Mesodermal cell (in vitro differentiated cells): ENCODE measurements at regions not wholly inside any gene's neighbourhood (a gene's known extent, or its start where the extent isn't known, plus 50 kb on each side); places are given as distances from the start of the nearest gene placed in this dataset.
"Not testable (repeated sequence)": the region's sequence is repeated elsewhere in the genome, so short reads cannot be mapped to it uniquely, and the experiment has no call there.

Experiments
- H3K27ac ChIP-seq: 2 replicates; pipeline ENCODE4 v1.7.0; 2013; ENCODE audit warnings: mild to moderate bottlenecking, low read depth, low read length, moderate library complexity; ENCODE audit not compliant: severe bottlenecking
- H3K36me3 ChIP-seq: 2 replicates; pipeline ENCODE4 v1.7.1; 2013; ENCODE audit warnings: mild to moderate bottlenecking, low read length, moderate library complexity; ENCODE audit not compliant: control insufficient read depth, insufficient read depth
- H3K4me1 ChIP-seq: one replicate; pipeline ENCODE4 v1.7.1; 2013; ENCODE audit warnings: mild to moderate bottlenecking, low read length; ENCODE audit not compliant: insufficient read depth, control insufficient read depth, poor library complexity, severe bottlenecking
- H3K4me3 ChIP-seq: 2 replicates; pipeline ENCODE4 v1.7.0; 2013; ENCODE audit warnings: low read length, control low read depth, mild to moderate bottlenecking; ENCODE audit not compliant: insufficient read depth, poor library complexity, severe bottlenecking; ENCODE audit errors: extremely low read depth
- H3K9me3 ChIP-seq: 2 replicates; pipeline ENCODE4 v1.7.1; 2013; ENCODE audit warnings: mild to moderate bottlenecking, low read length, moderate library complexity; ENCODE audit not compliant: control insufficient read depth
- WGBS, 2 experiments: methylation state at CpG; one replicate each; pipeline ENCODE4 v1.1.5; 2013; ENCODE audit warnings: missing lambda C conversion rate in 2 of 2; ENCODE audit not compliant: insufficient coverage in 2 of 2; 5-methylcytosine and 5-hydroxymethylcytosine counted together

DNA sequence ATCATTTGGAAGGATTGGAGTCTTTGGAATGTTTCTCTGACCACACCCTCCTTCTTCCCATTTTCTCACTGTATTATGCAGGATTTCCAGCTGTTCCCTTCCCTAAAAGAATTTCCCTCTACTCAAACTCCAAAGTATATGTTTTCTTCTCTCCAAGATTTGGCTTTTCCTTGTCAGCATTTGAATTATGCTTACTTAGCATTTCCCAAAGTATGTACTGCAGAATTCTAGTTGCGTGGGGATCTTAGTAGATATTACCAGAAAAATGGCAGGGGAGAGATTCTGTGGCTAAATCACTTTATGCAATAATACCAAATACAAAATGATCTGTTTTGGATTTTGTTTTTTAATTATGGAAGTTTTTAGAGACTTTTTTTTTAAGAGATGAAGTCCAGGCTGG, 142.3 kb downstream of the OR4C45 start:
- WGBS, 2 experiments = no CpG with 5 or more reads among the region's 1 CpG
- no peak overlapping the region for H3K27ac ChIP-seq
- peaks cover 33% of the 10 kb centered on the region for H3K9me3 ChIP-seq
- H3K36me3 ChIP-seq = no peaks in the 10 kb centered on the region
- H3K4me1 ChIP-seq = no peaks in the 10 kb centered on the region
- H3K4me3 ChIP-seq = no peak overlapping the region

DNA sequence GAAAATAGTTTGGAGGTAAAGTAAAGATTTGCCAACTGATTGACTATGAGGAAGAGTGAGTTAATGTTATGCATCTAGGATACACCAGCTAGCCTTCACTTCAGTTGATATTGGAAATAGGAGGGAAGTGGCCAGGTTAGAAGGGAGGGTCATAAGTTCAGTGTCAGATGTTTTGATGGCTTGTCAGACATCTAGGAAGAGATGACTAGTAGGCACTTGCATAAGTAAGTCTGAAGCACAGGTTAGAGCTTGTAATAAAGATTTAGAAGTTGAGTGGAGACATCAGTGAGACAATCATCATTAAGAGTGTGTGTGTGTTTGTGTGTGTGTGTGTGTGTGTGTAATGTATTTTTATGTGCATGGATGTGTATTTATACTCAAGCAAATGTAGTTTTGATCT, 146.1 kb downstream of the OR4C45 start:
- Histone ChIP-seq H3K27ac (no peak overlapping the region), H3K4me3 (no peak overlapping the region), H3K4me1 (no peaks in the 10 kb centered on the region), H3K36me3 (no peaks in the 10 kb centered on the region), H3K9me3 (peaks cover 37% of the 10 kb centered on the region)

DNA sequence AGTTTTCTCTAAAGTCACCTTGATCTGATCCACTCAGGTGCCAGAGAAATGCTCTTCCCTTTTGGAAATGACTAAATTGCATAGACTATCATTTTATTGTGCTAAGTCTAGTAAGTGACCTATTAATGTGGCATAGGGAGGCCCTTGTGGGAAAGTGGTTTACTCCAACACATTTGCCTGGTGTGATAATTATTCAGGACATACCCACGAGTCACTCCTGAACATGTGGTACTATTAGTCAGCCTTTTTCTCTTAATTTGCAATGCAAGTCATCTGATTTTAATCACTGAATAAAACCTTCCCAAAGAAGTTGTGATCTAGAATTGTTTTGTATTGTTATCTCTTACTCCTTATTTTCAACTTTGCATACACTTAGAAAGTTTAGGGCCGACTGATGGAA, 148.7 kb downstream of the OR4C45 start:
- no peak overlapping the region for H3K4me3 ChIP-seq
- peaks cover 35% of the 10 kb centered on the region for H3K9me3 ChIP-seq
- no peak overlapping the region for H3K27ac ChIP-seq
- H3K4me1 ChIP-seq = no peaks in the 10 kb centered on the region
- no peaks in the 10 kb centered on the region for H3K36me3 ChIP-seq
- WGBS, 2 experiments = no CpG with 5 or more reads among the region's 2 CpGs

DNA sequence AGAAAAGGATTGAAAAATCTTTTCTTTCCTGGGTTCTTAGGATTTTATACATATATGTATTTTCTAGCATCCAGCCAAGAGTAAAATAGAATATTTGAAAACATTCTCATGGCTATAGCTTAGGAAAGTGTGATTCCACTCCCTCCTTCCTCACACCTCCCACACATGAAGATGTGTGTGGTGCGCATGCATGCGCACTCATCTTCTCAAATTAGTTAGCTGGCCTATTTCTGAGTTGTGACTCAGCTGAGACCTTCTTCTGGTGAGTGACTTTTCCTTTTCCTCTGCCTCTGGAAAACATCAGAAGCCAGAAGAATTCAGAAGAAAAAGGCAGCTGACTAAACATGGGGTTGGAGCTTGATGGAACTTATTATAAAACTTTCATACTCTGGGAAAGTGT, 149.8 kb downstream of the OR4C45 start:
- Histone ChIP-seq H3K36me3 (no peaks in the 10 kb centered on the region), H3K4me3 (no peak overlapping the region), H3K4me1 (no peaks in the 10 kb centered on the region), H3K9me3 (peaks cover 39% of the 10 kb centered on the region), H3K27ac (no peak overlapping the region)
- WGBS, 2 experiments = 100% methylated on average over 1 of the region's 2 CpGs; no CpG with 5 or more reads in 1 of the 2 experiments

DNA sequence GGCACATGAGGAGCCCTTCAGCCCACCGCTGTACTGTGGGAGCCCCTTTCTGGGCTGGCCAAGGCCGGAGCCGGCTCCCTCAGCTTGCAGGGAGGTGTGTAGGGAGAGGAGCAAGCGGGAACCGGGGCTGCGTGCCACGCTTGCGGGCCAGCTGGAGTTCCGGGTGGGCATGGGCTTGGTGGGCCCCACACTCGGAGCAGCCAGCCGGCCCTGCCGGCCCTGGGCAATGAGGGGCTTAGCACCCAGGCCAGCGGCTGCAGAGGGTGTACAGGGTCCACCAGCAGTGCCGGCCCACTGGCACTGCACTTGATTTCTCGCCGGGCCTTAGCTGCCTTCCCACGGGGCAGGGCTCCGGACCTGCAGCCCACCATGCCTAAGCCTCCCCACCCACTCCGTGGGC, 150.5 kb downstream of the OR4C45 start:
- not testable (repeated sequence) for H3K27ac ChIP-seq, H3K4me3 ChIP-seq, H3K4me1 ChIP-seq, H3K36me3 ChIP-seq
- peaks cover 45% of the 10 kb centered on the region for H3K9me3 ChIP-seq
- WGBS, 2 experiments = 79 to 88% methylated on average over 7 to 19 of the region's 19 CpGs

DNA sequence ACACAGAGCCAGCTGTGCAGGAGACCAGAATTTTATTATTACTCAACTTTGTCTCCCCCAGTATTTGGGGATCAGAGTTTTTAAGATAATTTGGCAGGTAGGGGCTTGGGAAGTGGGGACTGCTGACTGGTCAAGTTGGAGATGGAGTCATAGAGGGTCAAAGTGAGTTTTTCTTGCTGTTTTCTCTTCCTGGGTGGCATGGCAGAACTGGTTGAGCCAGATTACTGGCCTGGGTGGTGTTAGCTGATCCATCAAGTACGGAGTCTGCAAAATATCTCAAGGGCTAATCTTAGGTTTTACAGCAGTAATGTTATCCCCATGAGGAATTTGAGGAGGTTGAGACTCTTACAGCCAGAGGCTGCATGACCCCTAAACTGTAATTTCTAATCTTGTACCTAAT, 153.5 kb downstream of the OR4C45 start:
- H3K4me3 ChIP-seq = no peak overlapping the region
- H3K27ac ChIP-seq = no peak overlapping the region
- H3K36me3 ChIP-seq = no peaks in the 10 kb centered on the region
- H3K4me1 ChIP-seq = no peaks in the 10 kb centered on the region
- H3K9me3 ChIP-seq = peaks cover 38% of the 10 kb centered on the region
- 17% methylated on average over 1 of the region's 1 CpG; no CpG with 5 or more reads in 1 of the 2 experiments for WGBS, 2 experiments

DNA sequence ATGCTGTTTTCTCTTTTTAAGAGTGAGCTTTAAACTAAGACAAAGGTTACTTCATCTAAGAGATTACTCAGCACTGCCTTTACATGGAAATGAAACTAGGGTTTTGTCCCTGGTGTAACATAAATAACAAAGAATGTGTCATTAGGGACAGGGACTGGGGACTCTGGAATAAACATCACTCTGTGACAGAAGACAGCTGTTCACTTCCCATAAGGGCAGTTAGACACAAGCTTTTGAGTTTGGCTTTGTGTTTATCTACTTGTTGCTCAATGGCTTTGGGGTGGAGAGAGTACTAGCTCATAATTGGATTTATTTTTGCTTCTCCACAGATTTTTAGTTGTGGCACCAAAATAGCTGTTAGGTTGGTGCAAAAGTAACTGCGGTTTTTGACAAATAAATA, 154.5 kb downstream of the OR4C45 start:
- Histone ChIP-seq H3K36me3 (no peaks in the 10 kb centered on the region), H3K4me3 (no peak overlapping the region), H3K4me1 (no peaks in the 10 kb centered on the region), H3K9me3 (peaks cover 34% of the 10 kb centered on the region), H3K27ac (no peak overlapping the region)
- WGBS, 2 experiments = 0% methylated on average over 1 of the region's 1 CpG; no CpG with 5 or more reads in 1 of the 2 experiments

DNA sequence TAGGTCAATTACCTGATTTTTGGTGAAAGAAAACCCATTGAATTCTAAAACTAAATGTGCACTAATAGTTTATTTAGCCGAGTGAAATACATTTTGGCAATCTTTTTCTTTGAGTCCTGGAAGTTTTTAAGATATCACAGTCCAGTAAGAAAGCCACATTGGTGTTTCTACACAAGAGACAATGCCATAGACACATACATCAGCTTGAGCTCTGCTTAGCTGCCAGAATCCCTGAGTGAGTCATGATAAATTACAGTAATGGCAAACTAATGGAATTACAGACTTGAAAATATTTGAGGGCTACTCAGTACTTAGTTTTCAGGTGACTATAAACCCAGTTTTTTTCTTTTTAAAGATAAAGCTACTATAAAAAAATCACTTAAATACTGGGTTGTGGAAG, 155.4 kb downstream of the OR4C45 start:
- 40% methylated on average over 1 of the region's 1 CpG; no CpG with 5 or more reads in 1 of the 2 experiments for whole genome bisulfite sequencing, 2 experiments

DNA sequence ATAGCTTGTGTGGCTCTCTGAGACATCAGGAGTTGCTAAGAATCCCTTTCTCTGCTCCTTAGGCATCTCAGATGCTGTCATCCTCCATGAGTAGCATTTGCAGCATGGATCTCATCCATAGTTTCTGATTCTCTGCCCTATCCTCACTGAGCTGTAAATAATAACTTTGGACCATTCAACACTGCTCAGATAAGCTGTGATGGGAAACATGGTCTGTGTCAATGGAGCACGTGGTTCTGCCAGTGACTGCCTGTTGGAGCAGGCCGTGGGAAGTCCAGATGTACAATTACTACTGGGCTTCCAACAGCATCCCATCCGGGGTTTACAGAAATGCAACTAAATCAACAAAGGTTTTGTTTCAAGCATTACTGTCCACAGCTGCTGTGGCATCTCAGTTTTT, 160.1 kb downstream of the OR4C45 start:
- no peaks in the 10 kb centered on the region for H3K36me3 ChIP-seq
- peaks cover 17% of the 10 kb centered on the region for H3K9me3 ChIP-seq
- no peaks in the 10 kb centered on the region for H3K4me1 ChIP-seq
- no peak overlapping the region for H3K4me3 ChIP-seq
- 25 to 44% methylated on average over 2 to 3 of the region's 3 CpGs for WGBS, 2 experiments
- H3K27ac ChIP-seq = no peak overlapping the region

More for the DNA sequence above, 155.4 kb downstream of the OR4C45 start:
- Histone ChIP-seq H3K27ac (no peak overlapping the region), H3K36me3 (no peaks in the 10 kb centered on the region), H3K9me3 (peaks cover 33% of the 10 kb centered on the region), H3K4me1 (no peaks in the 10 kb centered on the region), H3K4me3 (no peak overlapping the region)

DNA sequence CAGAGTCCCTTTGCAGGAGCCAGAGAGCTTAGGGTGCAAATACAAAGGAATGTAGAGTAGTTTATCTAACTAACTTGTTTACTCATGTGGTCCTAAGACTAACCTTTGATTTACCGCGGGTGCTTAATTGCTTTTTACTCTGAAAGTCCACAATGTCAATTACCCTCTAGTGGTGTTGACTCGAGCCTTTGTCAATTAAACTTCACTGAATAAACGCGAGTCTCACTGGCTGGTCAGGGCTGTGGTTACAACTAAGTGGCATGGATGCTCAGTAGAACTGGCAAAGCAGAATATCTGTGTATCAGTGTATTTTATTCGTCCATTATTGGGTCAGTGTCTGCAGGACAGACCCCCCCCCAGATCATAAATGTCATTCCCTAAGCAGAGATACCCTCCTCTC, 181.7 kb downstream of the OR4C45 start:
- no peak overlapping the region for H3K4me3 ChIP-seq
- peaks cover 49% of the 10 kb centered on the region for H3K9me3 ChIP-seq
- 57% methylated on average over 4 of the region's 6 CpGs; no CpG with 5 or more reads in 1 of the 2 experiments for WGBS, 2 experiments
- no peak overlapping the region for H3K27ac ChIP-seq
- H3K36me3 ChIP-seq = no peaks in the 10 kb centered on the region
- no peaks in the 10 kb centered on the region for H3K4me1 ChIP-seq

DNA sequence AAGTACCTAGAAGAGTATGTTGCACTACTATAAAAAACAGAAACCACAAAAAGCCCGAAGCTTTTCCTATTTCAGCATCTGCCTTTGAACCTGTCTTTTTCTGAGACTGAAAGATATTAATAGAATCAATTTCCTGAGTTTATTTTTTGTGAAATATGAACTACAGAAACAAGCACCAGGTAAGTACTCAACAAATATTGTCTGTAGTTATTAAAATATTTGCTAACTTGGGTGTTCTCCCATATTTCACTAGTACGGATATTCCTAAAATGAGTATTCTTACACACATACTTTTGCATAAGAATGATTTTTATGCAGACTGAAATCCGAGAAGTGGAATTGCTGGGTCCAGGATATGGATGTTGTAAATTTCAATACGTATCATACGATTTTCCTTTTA, 188.0 kb downstream of the OR4C45 start:
- Histone ChIP-seq H3K4me3 (no peak overlapping the region), H3K36me3 (no peaks in the 10 kb centered on the region), H3K27ac (no peak overlapping the region), H3K9me3 (peaks cover 28% of the 10 kb centered on the region), H3K4me1 (no peaks in the 10 kb centered on the region)
- no CpG with 5 or more reads among the region's 5 CpGs for WGBS, 2 experiments
